ENCODE measurements at regions not wholly inside any gene's neighbourhood (a gene's known extent, or its start where the extent isn't known, plus 50 kb on each side); places are given as distances from the start of the nearest gene placed in this dataset.
A peak's percentile ranks its signal among the peaks of the same experiment; 100 is the strongest.

DNA sequence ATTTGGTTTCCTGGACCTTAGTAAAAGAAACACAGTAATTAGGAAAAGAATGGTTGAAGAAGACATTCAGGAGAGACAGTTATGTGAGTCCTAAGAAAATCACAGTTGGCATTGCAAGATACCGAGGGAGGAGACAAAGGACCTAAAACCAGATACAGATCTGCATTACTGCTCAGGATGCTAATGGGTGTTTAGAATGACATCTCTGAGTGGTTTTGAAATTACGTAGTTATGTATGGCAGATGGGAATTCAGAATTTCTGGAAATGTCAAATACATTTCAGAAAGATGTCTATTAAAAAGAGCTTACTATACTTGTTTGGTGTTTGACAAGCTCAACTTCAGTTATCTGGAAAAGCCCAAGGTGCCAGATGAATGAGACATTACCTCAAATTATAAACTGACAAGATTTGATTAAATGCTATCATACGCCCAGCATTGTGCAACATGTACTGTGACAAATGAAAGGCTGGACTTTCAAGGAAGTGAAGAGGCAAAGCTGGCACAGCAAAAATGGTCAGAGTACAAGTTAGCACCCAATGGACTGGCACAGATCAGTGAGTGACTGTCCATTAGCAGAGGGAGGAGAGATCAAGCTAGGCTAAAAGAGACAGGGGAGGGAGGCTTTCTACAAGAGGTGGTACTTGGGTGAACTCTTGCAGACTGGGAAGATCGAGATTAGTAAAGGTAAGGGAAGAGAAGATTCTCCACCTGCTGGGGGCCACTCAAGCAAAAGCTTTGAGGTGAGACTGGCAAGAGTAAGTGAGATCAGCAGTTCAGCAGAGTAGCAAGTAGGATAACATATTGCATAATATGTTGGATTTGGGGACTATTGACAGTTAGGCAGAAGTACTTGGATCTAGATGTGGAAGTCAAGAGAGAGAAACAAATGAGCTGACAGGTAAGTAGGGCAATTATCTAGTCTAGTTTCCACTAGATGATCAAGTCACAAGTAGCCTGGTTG lies 168.9 kb downstream of the CYRIA start:
- Histone ChIP-seq H3K36me3 (ENCODE audit: control insufficient read depth, insufficient read depth, low read length) (no peaks in the 10 kb centered on the region), H3K27me3 (ENCODE audit: control insufficient read depth, insufficient read depth, low read length) (no peaks in the 10 kb centered on the region), H3K4me3 (ENCODE audit: low read depth, low read length) (no peak overlapping the region)
- FAIRE-seq (no peak), DNase-seq (ENCODE audit: low read depth) (no peak)
- no peak for TF ChIP-seq CTCF (IDR thresholded peaks at IDR 0.05; ENCODE audit: insufficient read depth, low read length, severe bottlenecking)

DNA sequence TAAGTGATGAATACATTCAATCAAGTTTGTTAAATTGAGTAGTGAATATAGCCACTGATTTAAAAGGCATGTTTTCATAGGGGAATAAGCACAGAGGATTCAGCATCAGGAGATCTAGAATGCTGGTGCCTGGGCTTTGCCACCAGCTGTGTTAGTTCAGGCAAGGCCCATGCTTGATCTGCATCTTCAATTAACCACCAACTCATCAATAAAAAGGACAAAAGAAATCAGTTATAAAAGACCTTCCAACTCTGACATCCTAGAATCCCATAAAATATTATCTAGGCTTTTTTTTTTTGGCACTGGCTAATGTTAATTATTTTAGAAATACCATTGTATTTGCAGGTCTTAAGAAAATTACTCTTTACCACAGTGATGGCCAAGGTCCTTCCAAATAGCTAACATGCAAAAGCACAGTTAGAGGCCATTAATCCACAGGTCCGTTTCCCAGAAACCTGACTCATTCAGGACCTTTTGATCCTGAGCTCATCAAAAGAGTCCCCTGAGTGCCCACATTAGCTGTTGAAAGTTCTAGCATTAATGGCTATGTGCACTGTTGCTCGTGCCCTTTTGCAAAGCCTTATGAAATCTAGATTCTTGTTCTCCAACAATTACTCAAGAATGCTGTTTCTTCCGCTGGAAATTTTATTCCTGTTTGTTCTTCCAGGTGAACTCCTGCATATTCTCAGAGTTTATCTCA lies 170.0 kb downstream of the CYRIA start:
- H3K4me3 ChIP-seq (ENCODE audit: low read depth, low read length), result no peak overlapping the region
- no peaks in the 10 kb centered on the region for H3K36me3 ChIP-seq (ENCODE audit: control insufficient read depth, insufficient read depth, low read length)
- no peaks in the 10 kb centered on the region for H3K27me3 ChIP-seq (ENCODE audit: control insufficient read depth, insufficient read depth, low read length)
- FAIRE-seq (no peak), DNase-seq (ENCODE audit: low read depth) (no peak)
- no peak for TF ChIP-seq CTCF (IDR thresholded peaks at IDR 0.05; ENCODE audit: insufficient read depth, low read length, severe bottlenecking)

GRCh38 chr2:16494836-16495508 lies 170.7 kb downstream of the CYRIA start:
- FAIRE-seq (no peak), DNase-seq (ENCODE audit: low read depth) (no peak)
- no peak for TF ChIP-seq CTCF (IDR thresholded peaks at IDR 0.05; ENCODE audit: insufficient read depth, low read length, severe bottlenecking)
- Histone ChIP-seq H3K4me3 (ENCODE audit: low read depth, low read length) (no peak overlapping the region), H3K36me3 (ENCODE audit: control insufficient read depth, insufficient read depth, low read length) (no peaks in the 10 kb centered on the region), H3K27me3 (ENCODE audit: control insufficient read depth, insufficient read depth, low read length) (no peaks in the 10 kb centered on the region)

- FAIRE-seq, result no peak
- no peak for DNase-seq (ENCODE audit: low read depth)
- no peak overlapping the region for H3K4me3 ChIP-seq (ENCODE audit: low read depth, low read length)
- TF ChIP-seq CTCF (IDR thresholded peaks at IDR 0.05; ENCODE audit: insufficient read depth, low read length, severe bottlenecking), result no peak
- no peaks in the 10 kb centered on the region for H3K36me3 ChIP-seq (ENCODE audit: control insufficient read depth, insufficient read depth, low read length)
- H3K27me3 ChIP-seq (ENCODE audit: control insufficient read depth, insufficient read depth, low read length), result no peaks in the 10 kb centered on the region
Observed at GRCh38 chr2:16493788-16494187, 171.8 kb downstream of the CYRIA start.

- peak; percentile 61 for DNase-seq (ENCODE audit: low read depth)
- Histone ChIP-seq H3K4me3 (ENCODE audit: low read depth, low read length) (no peak overlapping the region), H3K36me3 (ENCODE audit: control insufficient read depth, insufficient read depth, low read length) (no peaks in the 10 kb centered on the region), H3K27me3 (ENCODE audit: control insufficient read depth, insufficient read depth, low read length) (peaks cover 2% of the 10 kb centered on the region)
- peak; percentile 54 for TF ChIP-seq CTCF (IDR thresholded peaks at IDR 0.05; ENCODE audit: insufficient read depth, low read length, severe bottlenecking)
- FAIRE-seq, result no peak
Observed at GRCh38 chr2:16487686-16488085, 177.9 kb downstream of the CYRIA start.
